Sigmoid colon (tissue), 6 donors: ENCODE measurements at regions not wholly inside any gene's neighbourhood (a gene's known extent, or its start where the extent isn't known, plus 50 kb on each side); places are given as distances from the start of the nearest gene placed in this dataset.
"Not testable (repeated sequence)": the region's sequence is repeated elsewhere in the genome, so short reads cannot be mapped to it uniquely, and the experiment has no call there.

Experiments
- DNase-seq: peaks from one replicate; pipeline ENCODE4 v3.0.0-alpha.2; 2019
- H3K27ac ChIP-seq, 4 donors: fragments of 200-600 bp; sonication (generic); one replicate each; pipeline ENCODE4 v1.5.1; 2016 to 2019; ENCODE audit warnings: mild to moderate bottlenecking in 1 of 4
- H3K27me3 ChIP-seq, 3 donors: fragments of 200-600 bp; sonication (generic); one replicate each; pipeline ENCODE4 v1.5.1; 2019; ENCODE audit warnings: mild to moderate bottlenecking in 1 of 3
- H3K36me3 ChIP-seq, 4 donors: fragments of 200-600 bp; sonication (generic); one replicate each; pipeline ENCODE4 v1.5.1; 2016 to 2019
- H3K4me1 ChIP-seq, 4 donors: fragments of 200-600 bp; sonication (generic); one replicate each; pipeline ENCODE4 v1.5.1; 2017 to 2019
- H3K4me3 ChIP-seq, 4 donors: fragments of 200-600 bp; sonication (generic); one replicate each; pipeline ENCODE4 v1.5.1; 2017 to 2019; ENCODE audit warnings: mild to moderate bottlenecking in 2 of 4, moderate library complexity in 1 of 4
- H3K9me3 ChIP-seq, 4 donors: fragments of 200-600 bp in 3 of 4; sonication (generic) in 3 of 4; one replicate each; pipeline versions ENCODE4 v1.5.1 to v1.6.1; 2013 to 2019
- CTCF ChIP-seq, 4 experiments: fragments of 450-650 bp in 3 of 4; fragments of 200-600 bp in 1 of 4; IDR thresholded peaks; one replicate each; pipeline ENCODE4 v1.5.1; 2016 to 2019; ENCODE audit warnings: antibody characterized with exemption in 4 of 4, mild to moderate bottlenecking in 3 of 4, moderate library complexity in 2 of 4
- EP300 ChIP-seq, 4 donors: sonication (generic); formaldehyde crosslinking; IDR thresholded peaks; one replicate each; pipeline ENCODE4 v1.6.1; 2017; ENCODE audit warnings: antibody characterized with exemption in 4 of 4
- POLR2A ChIP-seq, 2 donors: fragments of 450-650 bp; IDR thresholded peaks; one replicate each; pipeline ENCODE4 v1.6.1; 2016; ENCODE audit warnings: antibody characterized with exemption in 2 of 2, mild to moderate bottlenecking in 2 of 2, moderate library complexity in 2 of 2
- POLR2AphosphoS5 ChIP-seq, 4 donors: sonication (generic); formaldehyde crosslinking; IDR thresholded peaks; one replicate each; pipeline ENCODE4 v1.6.1; 2017; ENCODE audit warnings: antibody characterized with exemption in 4 of 4
- WGBS, 2 donors: extraction: QIAGEN DNeasy Blood & Tissue Kit; methylation state at CpG; one replicate each; pipeline ENCODE4 v1.1.7; 2013; 5-methylcytosine and 5-hydroxymethylcytosine counted together
- intact Hi-C: fragments of 100-400 bp; cut with DNase I; formaldehyde crosslinking; loops from one replicate; pipeline ENCODE4 v1.15.1; 2023
- donor health status: healthy with polysubstance abuse.
- donor health status: healthy.

GRCh38 chr2:72078773-72079172 lies 68.9 kb downstream of the CYP26B1 start:
- no peak for TF ChIP-seq POLR2A (IDR thresholded peaks at IDR 0.05)
- TF ChIP-seq EP300 (IDR thresholded peaks at IDR 0.05), result no peak
- TF ChIP-seq POLR2AphosphoS5 (IDR thresholded peaks at IDR 0.05), result no peak
- no peak for TF ChIP-seq CTCF (IDR thresholded peaks at IDR 0.05)
- no peaks in the 10 kb centered on the region for H3K36me3 ChIP-seq
- WGBS, 2 donors, result 87 to 90% methylated on average over 6 of the region's 6 CpGs
- H3K27me3 ChIP-seq, result no peaks in the 10 kb centered on the region
- no peaks in the 10 kb centered on the region for H3K4me1 ChIP-seq
- H3K9me3 ChIP-seq, result no peaks in the 10 kb centered on the region
- intact Hi-C loops, result no loop called here
- H3K27ac ChIP-seq, result no peak overlapping the region
- no peak for DNase-seq
- H3K4me3 ChIP-seq, result no peak overlapping the region

DNA sequence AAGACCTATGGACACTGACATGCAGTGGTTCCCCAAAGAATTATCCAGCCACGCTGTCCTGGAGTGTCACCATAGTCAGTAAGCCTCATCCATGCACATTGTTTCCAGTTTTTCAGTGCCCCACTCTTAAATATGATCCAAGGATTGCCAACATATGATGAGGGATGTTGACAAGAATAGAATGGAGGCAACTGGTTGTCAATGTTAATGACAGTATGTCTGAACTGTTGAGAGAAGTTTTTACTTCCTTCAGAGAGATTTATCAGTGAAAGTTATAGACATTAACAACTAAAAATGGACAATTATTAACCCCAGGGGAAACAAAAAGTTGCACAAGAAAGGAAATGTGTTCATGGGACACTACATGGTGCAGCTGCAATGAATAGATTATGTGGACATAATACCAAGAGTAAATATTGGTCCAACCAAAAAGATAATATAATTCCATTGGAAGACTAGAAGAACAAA lies 69.9 kb downstream of the CYP26B1 start:
- Histone ChIP-seq H3K36me3 (no peaks in the 10 kb centered on the region), H3K27me3 (no peaks in the 10 kb centered on the region), H3K9me3 (no peaks in the 10 kb centered on the region), H3K4me1 (no peaks in the 10 kb centered on the region), H3K27ac (no peak overlapping the region), H3K4me3 (no peak overlapping the region)
- no peak for DNase-seq
- intact Hi-C loops, result no loop called here
- TF ChIP-seq POLR2AphosphoS5 (IDR thresholded peaks at IDR 0.05), result no peak
- no peak for TF ChIP-seq POLR2A (IDR thresholded peaks at IDR 0.05)
- no peak for TF ChIP-seq EP300 (IDR thresholded peaks at IDR 0.05)
- TF ChIP-seq CTCF (IDR thresholded peaks at IDR 0.05), result no peak
- WGBS, 2 donors, result 26 to 64% methylated on average over 1 of the region's 1 CpG

DNA sequence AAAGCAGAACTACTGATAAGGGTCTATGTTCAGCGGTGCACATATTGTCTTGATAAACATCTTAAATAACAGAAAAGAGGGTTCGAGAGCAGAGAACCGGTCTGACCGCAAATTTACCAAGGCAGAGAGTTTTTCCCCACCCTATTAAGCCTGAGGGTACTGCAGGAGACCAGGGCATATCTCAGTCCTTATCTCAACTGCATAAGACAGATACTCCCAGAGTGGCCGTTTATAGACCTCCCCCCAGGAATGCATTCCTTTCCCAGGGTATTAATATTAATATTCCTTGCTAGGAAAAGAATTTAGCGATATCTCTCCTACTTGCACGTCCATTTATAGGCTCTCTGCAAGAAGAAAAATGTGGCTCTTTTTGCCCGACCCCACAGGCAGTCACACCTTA lies 74.3 kb downstream of the CYP26B1 start:
- DNase-seq, H3K4me1 ChIP-seq, H3K4me3 ChIP-seq, intact Hi-C loops, H3K9me3 ChIP-seq, H3K27me3 ChIP-seq, H3K27ac ChIP-seq, H3K36me3 ChIP-seq: not testable (repeated sequence)
- WGBS, 2 donors, result 88 to 89% methylated on average over 8 of the region's 8 CpGs

DNA sequence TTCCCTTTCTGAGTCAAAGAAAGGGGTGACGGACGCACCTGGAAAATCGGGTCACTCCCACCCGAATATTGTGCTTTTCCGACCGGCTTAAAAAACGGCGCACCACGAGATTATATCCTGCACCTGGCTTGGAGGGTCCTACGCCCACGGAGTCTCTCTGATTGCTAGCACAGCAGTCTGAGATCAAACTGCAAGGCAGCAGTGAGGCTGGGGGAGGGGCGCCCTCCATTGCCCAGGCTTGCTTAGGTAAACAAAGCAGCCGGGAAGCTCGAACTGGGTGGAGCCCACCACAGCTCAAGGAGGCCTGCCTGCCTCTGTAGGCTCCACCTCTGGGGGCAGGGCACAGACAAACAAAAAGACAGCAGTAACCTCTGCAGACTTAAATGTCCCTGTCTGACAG lies 83.5 kb downstream of the CYP26B1 start:
- H3K9me3 ChIP-seq, intact Hi-C loops, H3K27ac ChIP-seq, DNase-seq, H3K4me1 ChIP-seq, H3K27me3 ChIP-seq, H3K4me3 ChIP-seq, H3K36me3 ChIP-seq: not testable (repeated sequence)
- WGBS, 2 donors, result 74 to 75% methylated on average over 14 of the region's 14 CpGs

GRCh38 chr2:72062336-72062735 lies 85.3 kb downstream of the CYP26B1 start:
- H3K9me3 ChIP-seq, result no peaks in the 10 kb centered on the region
- H3K4me1 ChIP-seq, result no peaks in the 10 kb centered on the region
- DNase-seq, result no peak
- no peak for TF ChIP-seq CTCF (IDR thresholded peaks at IDR 0.05)
- no peak for TF ChIP-seq POLR2AphosphoS5 (IDR thresholded peaks at IDR 0.05)
- no peak for TF ChIP-seq EP300 (IDR thresholded peaks at IDR 0.05)
- no peak for TF ChIP-seq POLR2A (IDR thresholded peaks at IDR 0.05)
- 85 to 86% methylated on average over 3 of the region's 3 CpGs for WGBS, 2 donors
- intact Hi-C loops, result no loop called here
- no peaks in the 10 kb centered on the region for H3K36me3 ChIP-seq
- H3K27ac ChIP-seq, result no peak overlapping the region
- no peaks in the 10 kb centered on the region for H3K27me3 ChIP-seq
- no peak overlapping the region for H3K4me3 ChIP-seq

- DNase-seq, result no peak
- no peak overlapping the region for H3K27ac ChIP-seq
- no peaks in the 10 kb centered on the region for H3K9me3 ChIP-seq
- TF ChIP-seq EP300 (IDR thresholded peaks at IDR 0.05) (no peak), POLR2A (IDR thresholded peaks at IDR 0.05) (no peak), CTCF (IDR thresholded peaks at IDR 0.05) (no peak), POLR2AphosphoS5 (IDR thresholded peaks at IDR 0.05) (no peak)
- 68 to 86% methylated on average over 1 of the region's 1 CpG for WGBS, 2 donors
- H3K36me3 ChIP-seq, result no peaks in the 10 kb centered on the region
- intact Hi-C loops, result no loop called here
- H3K4me1 ChIP-seq, result no peaks in the 10 kb centered on the region
- no peak overlapping the region for H3K4me3 ChIP-seq
- no peaks in the 10 kb centered on the region for H3K27me3 ChIP-seq
Measured at GRCh38 chr2:72057308-72057707, 90.4 kb downstream of the CYP26B1 start.
